H1 (cell line): ENCODE measurements at regions not wholly inside any gene's neighbourhood (a gene's known extent, or its start where the extent isn't known, plus 50 kb on each side); places are given as distances from the start of the nearest gene placed in this dataset.
"Not testable (repeated sequence)": the region's sequence is repeated elsewhere in the genome, so short reads cannot be mapped to it uniquely, and the experiment has no call there.

ENCODE experiments used
- CTCF ChIA-PET: fragments of 300-600 bp; sonication (Branson Sonifier 250); formaldehyde crosslinking; loops from one replicate; lab custom pipeline; 2021; ENCODE audit not compliant: partially characterized antibody; lab: Charles Lee
- POLR2A ChIA-PET: fragments of 300-600 bp; sonication (Branson Sonifier 250); formaldehyde crosslinking; loops from one replicate; lab custom pipeline; 2021; ENCODE audit warnings: inconsistent platforms; ENCODE audit not compliant: partially characterized antibody; lab: Charles Lee
- DNase-seq, 2 experiments: peaks; one replicate each; pipeline versions ENCODE4 v3.0.0 to v3.0.0-alpha.2; 2010 to 2022; ENCODE audit warnings: low spot score in 2 of 2, low read depth in 1 of 2, mixed read lengths in 1 of 2
- FAIRE-seq: peaks from 2 replicates; lab custom pipeline; 2011; peaks lifted over from hg19 to GRCh38; lab: Jason Lieb, UNC
- H2AFZ ChIP-seq: 2 replicates; pipeline ENCODE4 v1.8.1; 2012; ENCODE audit warnings: low read length, inconsistent platforms
- H2AK5ac ChIP-seq: 2 replicates; pipeline ENCODE4 v1.6.1; 2013; ENCODE audit warnings: low read depth, low read length
- H2BK120ac ChIP-seq: replicated peaks from 2 replicates; pipeline ENCODE3; 2013; ENCODE audit warnings: low read depth, low read length, inconsistent platforms
- H2BK12ac ChIP-seq: 2 replicates; pipeline ENCODE4 v1.6.1; 2013; ENCODE audit warnings: low read depth, low read length
- H2BK15ac ChIP-seq: 2 replicates; pipeline ENCODE4 v1.6.1; 2013; ENCODE audit warnings: low read length
- H2BK20ac ChIP-seq: 2 replicates; pipeline ENCODE4 v1.6.1; 2013; ENCODE audit warnings: low read length
- H2BK5ac ChIP-seq: 2 replicates; pipeline ENCODE4 v1.6.1; 2013; ENCODE audit warnings: low read depth, low read length
- H3K14ac ChIP-seq: 2 replicates; pipeline ENCODE4 v1.6.1; 2013; ENCODE audit warnings: inconsistent platforms; ENCODE audit not compliant: insufficient read length
- H3K18ac ChIP-seq: 2 replicates; pipeline ENCODE4 v1.6.1; 2013; ENCODE audit warnings: low read length; ENCODE audit errors: extremely low read depth
- H3K23ac ChIP-seq: 2 replicates; pipeline ENCODE4 v1.6.1; 2013; ENCODE audit warnings: inconsistent platforms; ENCODE audit not compliant: insufficient read length
- H3K23me2 ChIP-seq: 2 replicates; pipeline ENCODE4 v1.6.1; 2013; ENCODE audit warnings: low read depth, low read length
- H3K27ac ChIP-seq: 2 replicates; pipeline ENCODE4 v1.6.1; 2011; ENCODE audit warnings: low read depth, low read length, inconsistent platforms
- H3K27me3 ChIP-seq, 4 experiments: replicated peaks in 1 of 4; 1 replicate in 1 of 4; 2 replicates in 3 of 4; pipeline versions ENCODE4 v1.6.1 to v1.8.1; 2011 to 2013; ENCODE audit warnings: low read length in 3 of 4, mild to moderate bottlenecking in 3 of 4, inconsistent platforms in 2 of 4, mixed read lengths in 2 of 4, moderate library complexity in 1 of 4; ENCODE audit not compliant: control insufficient read depth in 3 of 4, insufficient read depth in 3 of 4; ENCODE audit errors: extremely low read depth in 1 of 4
- H3K36me3 ChIP-seq, 4 experiments: 2 replicates each; pipeline versions ENCODE4 v1.6.1 to v1.8.1; 2011 to 2013; ENCODE audit warnings: mild to moderate bottlenecking in 4 of 4, low read length in 3 of 4, moderate library complexity in 2 of 4, control low read depth in 1 of 4, inconsistent platforms in 1 of 4; ENCODE audit not compliant: insufficient read depth in 4 of 4, control insufficient read depth in 2 of 4
- H3K4ac ChIP-seq: replicated peaks from 2 replicates; pipeline ENCODE3; 2013; ENCODE audit warnings: low read length, low read depth, mixed read lengths, inconsistent platforms; ENCODE audit not compliant: insufficient read length
- H3K4me1 ChIP-seq, 4 experiments: replicated peaks in 1 of 4; 1 replicate in 1 of 4; 2 replicates in 3 of 4; pipeline versions ENCODE4 v1.6.1 to v1.8.1; 2011 to 2013; ENCODE audit warnings: low read length in 3 of 4, inconsistent platforms in 2 of 4, mixed read lengths in 1 of 4; ENCODE audit not compliant: insufficient read depth in 4 of 4, control insufficient read depth in 3 of 4
- H3K4me2 ChIP-seq, 2 experiments: 2 replicates each; pipeline versions ENCODE4 v1.6.1 to v1.8.1; 2011 to 2013; ENCODE audit warnings: low read depth in 2 of 2, low read length in 2 of 2, control low read depth in 1 of 2, inconsistent platforms in 1 of 2, mild to moderate bottlenecking in 1 of 2; ENCODE audit not compliant: insufficient read depth in 1 of 2
- H3K4me3 ChIP-seq, 4 experiments: fragments of 200-600, 300-600 bp in 1 of 4; sonication (generic), shearing (Covaris generic), sonication (Bioruptor Twin) in 1 of 4; 2 replicates each; pipeline versions ENCODE4 v1.5.1 to v1.8.1; 2011 to 2016; ENCODE audit warnings: low read length in 4 of 4, low read depth in 3 of 4, control low read depth in 2 of 4, inconsistent platforms in 2 of 4, mild to moderate bottlenecking in 2 of 4, mixed read lengths in 1 of 4, moderate library complexity in 1 of 4; ENCODE audit not compliant: insufficient read depth in 2 of 4; ENCODE audit errors: extremely low read depth in 1 of 4
- H3K56ac ChIP-seq: replicated peaks from 2 replicates; pipeline ENCODE3; 2013; ENCODE audit warnings: low read depth, mild to moderate bottlenecking, mixed read lengths, low read length, inconsistent platforms; ENCODE audit not compliant: insufficient read length
- H3K79me1 ChIP-seq: 2 replicates; pipeline ENCODE4 v1.6.1; 2013; ENCODE audit warnings: low read depth, low read length, control low read depth
- H3K79me2 ChIP-seq, 2 experiments: 2 replicates each; pipeline versions ENCODE4 v1.6.1 to v1.8.1; 2012 to 2013; ENCODE audit warnings: low read length in 2 of 2, mild to moderate bottlenecking in 2 of 2, inconsistent platforms in 1 of 2; ENCODE audit not compliant: insufficient read depth in 2 of 2, control insufficient read depth in 1 of 2
- H3K9ac ChIP-seq, 4 experiments: replicated peaks in 1 of 4; 1 replicate in 1 of 4; 2 replicates in 3 of 4; pipeline versions ENCODE4 v1.6.1 to v1.8.1; 2011 to 2013; ENCODE audit warnings: low read depth in 3 of 4, low read length in 3 of 4, control low read depth in 2 of 4, mild to moderate bottlenecking in 2 of 4, moderate library complexity in 2 of 4, inconsistent platforms in 1 of 4; ENCODE audit errors: extremely low read depth in 1 of 4
- H3K9me3 ChIP-seq, 2 experiments: 2 replicates each; pipeline versions ENCODE4 v1.6.1 to v1.8.1; 2012 to 2013; ENCODE audit warnings: mild to moderate bottlenecking in 2 of 2, moderate library complexity in 2 of 2, control low read depth in 1 of 2, inconsistent platforms in 1 of 2, low read depth in 1 of 2, low read length in 1 of 2, mixed read lengths in 1 of 2; ENCODE audit not compliant: insufficient read depth in 2 of 2
- H4K20me1 ChIP-seq, 2 experiments: replicated peaks in 1 of 2; 2 replicates each; pipeline versions ENCODE3 to v1.8.1; 2011 to 2013; ENCODE audit warnings: inconsistent platforms in 2 of 2, low read length in 2 of 2, mild to moderate bottlenecking in 1 of 2; ENCODE audit not compliant: insufficient read depth in 2 of 2, control insufficient read depth in 1 of 2
- H4K5ac ChIP-seq: 2 replicates; pipeline ENCODE4 v1.6.1; 2013; ENCODE audit warnings: low read length, low read depth, mixed read lengths, inconsistent platforms; ENCODE audit not compliant: insufficient read length
- H4K8ac ChIP-seq: 2 replicates; pipeline ENCODE4 v1.8.0; 2013; ENCODE audit warnings: mild to moderate bottlenecking, moderate library complexity, low read length, inconsistent platforms; ENCODE audit not compliant: insufficient read depth; ENCODE audit errors: extremely low read depth
- H4K91ac ChIP-seq: replicated peaks from 2 replicates; pipeline ENCODE3; 2013; ENCODE audit warnings: low read length, mixed read lengths, inconsistent platforms; ENCODE audit not compliant: insufficient read length
- WGBS, 2 experiments: shearing (Covaris generic) in 1 of 2; methylation state at CpG; one replicate each; pipeline versions ENCODE4 v1.1.6 to v1.1.7; 2013 to 2015; ENCODE audit warnings: low lambda C conversion rate in 2 of 2, mixed read lengths in 2 of 2, inconsistent platforms in 1 of 2, low coverage in 1 of 2, missing lambda C conversion rate in 1 of 2; ENCODE audit not compliant: insufficient replicate concordance in 2 of 2, insufficient coverage in 1 of 2, insufficient read length in 1 of 2; ENCODE audit errors: extremely low coverage in 1 of 2, missing lambda C conversion rate in 1 of 2; 5-methylcytosine and 5-hydroxymethylcytosine counted together

- H2BK5ac ChIP-seq, H3K56ac ChIP-seq, H2BK15ac ChIP-seq, FAIRE-seq, H3K23me2 ChIP-seq, H3K4me1 ChIP-seq, H4K20me1 ChIP-seq, CTCF ChIA-PET, H2BK120ac ChIP-seq, H3K9ac ChIP-seq, H3K79me2 ChIP-seq, H3K36me3 ChIP-seq, H4K5ac ChIP-seq, H3K27me3 ChIP-seq, H3K27ac ChIP-seq, H2AFZ ChIP-seq, H4K91ac ChIP-seq, DNase-seq, POLR2A ChIA-PET, H3K4me2 ChIP-seq, H3K18ac ChIP-seq, H2AK5ac ChIP-seq, H3K23ac ChIP-seq, H3K9me3 ChIP-seq, H3K79me1 ChIP-seq, H3K4ac ChIP-seq, H2BK12ac ChIP-seq, H4K8ac ChIP-seq, H3K14ac ChIP-seq, H2BK20ac ChIP-seq: not testable (repeated sequence)
- peak overlapping the region in 1 of 4 experiments; percentile 43; a peak in 2 of 8 replicates for H3K4me3 ChIP-seq
- WGBS, 2 experiments, result 96% methylated on average over 14 of the region's 25 CpGs; no CpG with 5 or more reads in 1 of the 2 experiments
Measured at GRCh38 chr14:47901141-47901540, 225.7 kb upstream of the MDGA2 start.
